Bronchial epithelial cell (primary cell): ENCODE measurements at regions not wholly inside any gene's neighbourhood (a gene's known extent, or its start where the extent isn't known, plus 50 kb on each side); places are given as distances from the start of the nearest gene placed in this dataset.

Source experiments
- DNase-seq: peaks from one replicate; pipeline ENCODE4 v3.0.0-alpha.2; 2010; ENCODE audit warnings: low read depth
- FAIRE-seq: peaks from 2 replicates; lab custom pipeline; 2011; peaks lifted over from hg19 to GRCh38; lab: Jason Lieb, UNC
- H3K27me3 ChIP-seq: 2 replicates; pipeline ENCODE4 v1.5.1; 2011; ENCODE audit warnings: low read length; ENCODE audit not compliant: control insufficient read depth, insufficient read depth
- H3K36me3 ChIP-seq: 2 replicates; pipeline ENCODE4 v1.5.1; 2011; ENCODE audit warnings: low read length; ENCODE audit not compliant: control insufficient read depth, insufficient read depth
- H3K4me3 ChIP-seq: 2 replicates; pipeline ENCODE4 v1.5.1; 2011; ENCODE audit warnings: mild to moderate bottlenecking, low read depth, low read length, control low read depth
- TF ChIP-seq, protein P1 (sequence below): IDR thresholded peaks from 2 replicates; pipeline ENCODE4 v1.5.1; 2011; ENCODE audit warnings: mild to moderate bottlenecking, moderate library complexity, low read length, control low read depth, inconsistent platforms; ENCODE audit not compliant: insufficient read depth, severe bottlenecking

- no peak overlapping the region for H3K4me3 ChIP-seq
- TF ChIP-seq, protein P1, sequence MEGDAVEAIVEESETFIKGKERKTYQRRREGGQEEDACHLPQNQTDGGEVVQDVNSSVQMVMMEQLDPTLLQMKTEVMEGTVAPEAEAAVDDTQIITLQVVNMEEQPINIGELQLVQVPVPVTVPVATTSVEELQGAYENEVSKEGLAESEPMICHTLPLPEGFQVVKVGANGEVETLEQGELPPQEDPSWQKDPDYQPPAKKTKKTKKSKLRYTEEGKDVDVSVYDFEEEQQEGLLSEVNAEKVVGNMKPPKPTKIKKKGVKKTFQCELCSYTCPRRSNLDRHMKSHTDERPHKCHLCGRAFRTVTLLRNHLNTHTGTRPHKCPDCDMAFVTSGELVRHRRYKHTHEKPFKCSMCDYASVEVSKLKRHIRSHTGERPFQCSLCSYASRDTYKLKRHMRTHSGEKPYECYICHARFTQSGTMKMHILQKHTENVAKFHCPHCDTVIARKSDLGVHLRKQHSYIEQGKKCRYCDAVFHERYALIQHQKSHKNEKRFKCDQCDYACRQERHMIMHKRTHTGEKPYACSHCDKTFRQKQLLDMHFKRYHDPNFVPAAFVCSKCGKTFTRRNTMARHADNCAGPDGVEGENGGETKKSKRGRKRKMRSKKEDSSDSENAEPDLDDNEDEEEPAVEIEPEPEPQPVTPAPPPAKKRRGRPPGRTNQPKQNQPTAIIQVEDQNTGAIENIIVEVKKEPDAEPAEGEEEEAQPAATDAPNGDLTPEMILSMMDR = peak; percentile 12
- no peaks in the 10 kb centered on the region for H3K36me3 ChIP-seq
- DNase-seq (no peak), FAIRE-seq (no peak)
- H3K27me3 ChIP-seq = no peaks in the 10 kb centered on the region
Measured at GRCh38 chr1:95679262-95679661, 445.3 kb downstream of the RWDD3 start.

DNA sequence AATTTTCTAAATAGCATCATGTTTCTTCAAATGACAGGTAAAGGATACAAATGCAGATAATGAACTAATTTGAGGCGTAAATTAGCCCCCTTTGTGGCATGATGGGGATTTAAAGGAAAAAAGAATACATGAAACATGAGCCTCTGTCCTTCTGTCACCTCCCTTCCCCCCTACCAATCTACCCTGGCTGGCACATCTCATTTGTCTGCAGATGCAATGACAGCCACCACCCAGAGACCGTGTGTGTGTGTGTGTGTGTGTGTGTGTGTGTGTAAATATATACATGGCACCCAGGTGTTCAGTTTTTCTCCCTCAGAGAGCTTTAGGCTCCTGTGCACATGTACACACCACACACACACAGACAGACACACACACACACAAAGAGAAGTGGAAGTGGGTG lies 451.1 kb downstream of the RWDD3 start:
- H3K27me3 ChIP-seq = no peaks in the 10 kb centered on the region
- FAIRE-seq = no peak
- TF ChIP-seq, protein P1 = no peak
- no peaks in the 10 kb centered on the region for H3K36me3 ChIP-seq
- no peak overlapping the region for H3K4me3 ChIP-seq
- no peak for DNase-seq

GRCh38 chr1:95686217-95686616 lies 452.2 kb downstream of the RWDD3 start:
- H3K27me3 ChIP-seq = no peaks in the 10 kb centered on the region
- FAIRE-seq (no peak), DNase-seq (no peak)
- H3K4me3 ChIP-seq = no peak overlapping the region
- H3K36me3 ChIP-seq = no peaks in the 10 kb centered on the region
- TF ChIP-seq, protein P1 = no peak

DNA sequence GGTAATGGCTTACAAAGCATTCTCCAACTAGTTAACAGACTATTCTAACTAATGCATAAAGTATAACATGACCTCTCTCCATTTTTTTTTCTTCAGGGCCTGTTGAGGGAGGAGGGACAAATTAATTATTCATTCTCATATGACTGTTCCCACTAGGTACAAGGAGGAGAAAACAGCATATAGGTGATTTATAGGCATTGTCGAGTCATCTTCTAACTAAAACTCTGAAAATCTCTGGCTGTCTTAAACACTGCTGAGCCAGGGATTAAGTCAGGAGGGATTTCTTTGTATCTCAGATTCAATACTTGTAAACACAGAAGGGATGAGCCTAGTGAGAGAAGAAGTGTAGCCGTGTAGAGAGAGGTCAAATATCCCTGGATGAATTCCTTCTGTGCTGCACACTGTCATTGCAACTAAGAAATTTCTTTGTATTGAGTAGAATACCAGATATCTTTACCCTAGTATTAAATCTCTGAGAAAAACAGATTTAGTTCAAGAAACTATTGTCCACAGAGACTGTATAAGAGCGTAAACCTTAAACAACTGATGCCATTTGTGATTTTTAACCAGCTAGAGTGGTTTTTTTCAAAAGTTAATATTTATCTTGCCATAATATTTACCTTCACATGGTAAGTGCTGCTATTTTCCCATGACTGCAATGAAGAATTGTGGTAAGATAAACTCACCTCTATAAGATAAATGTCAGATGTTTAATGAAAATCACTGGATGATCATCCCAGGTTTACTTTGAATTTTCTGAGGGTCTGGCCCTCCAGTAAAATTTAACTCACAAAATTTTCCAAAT lies 465.3 kb downstream of the RWDD3 start:
- Histone ChIP-seq H3K27me3 (no peaks in the 10 kb centered on the region), H3K36me3 (no peaks in the 10 kb centered on the region), H3K4me3 (no peak overlapping the region)
- FAIRE-seq = no peak
- TF ChIP-seq, protein P1 = no peak
- no peak for DNase-seq

DNA sequence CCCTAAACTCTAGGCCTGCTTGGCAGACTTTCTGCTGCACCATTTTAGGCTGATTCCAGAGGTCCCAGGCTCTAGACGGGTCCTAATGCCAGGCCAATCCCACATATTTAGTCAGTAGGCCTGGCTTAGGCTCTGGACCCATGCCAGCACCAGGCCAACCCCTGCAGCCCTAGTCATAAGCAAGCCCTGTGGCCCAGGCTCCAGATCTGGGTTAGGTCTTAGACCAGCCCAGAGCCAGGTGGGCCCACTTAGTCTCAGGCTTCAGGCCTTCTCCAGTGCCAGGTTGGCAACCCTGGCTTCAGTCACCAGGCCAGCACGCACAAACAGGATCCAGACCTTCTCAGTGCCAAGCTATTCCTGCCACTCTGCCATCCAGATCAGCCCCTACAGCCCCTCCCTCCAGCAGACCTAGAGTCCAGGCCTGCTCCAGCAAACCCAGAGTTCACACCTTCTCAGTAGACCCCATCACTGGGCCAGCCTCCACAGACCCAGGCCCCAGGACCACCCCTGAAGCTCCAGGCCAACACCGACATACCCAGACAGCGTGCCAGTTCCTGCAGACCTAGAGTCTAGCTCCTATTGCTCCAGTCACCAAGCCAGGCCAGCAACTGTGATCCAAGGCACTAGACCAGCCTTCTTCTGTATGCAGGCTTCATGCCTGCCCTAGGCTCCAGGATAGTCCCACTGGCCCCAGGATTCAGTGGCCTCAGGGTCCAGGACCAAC lies 467.6 kb downstream of the RWDD3 start:
- FAIRE-seq (no peak), DNase-seq (no peak)
- TF ChIP-seq, protein P1 = no peak
- H3K27me3 ChIP-seq = no peaks in the 10 kb centered on the region
- no peaks in the 10 kb centered on the region for H3K36me3 ChIP-seq
- H3K4me3 ChIP-seq = no peak overlapping the region
